IMR-90 (cell line): ENCODE measurements at regions not wholly inside any gene's neighbourhood (a gene's known extent, or its start where the extent isn't known, plus 50 kb on each side); places are given as distances from the start of the nearest gene placed in this dataset.

Experiments
- CEBPB ChIP-seq: IDR thresholded peaks from 2 replicates; pipeline ENCODE4 v1.6.1; 2012; ENCODE audit warnings: low read depth, low read length, improper control_type of control experiment
- CHD1 ChIP-seq: IDR thresholded peaks from 2 replicates; pipeline ENCODE4 v1.6.1; 2012; ENCODE audit warnings: low read depth, low read length, improper control_type of control experiment
- CTCF ChIP-seq: conservative IDR thresholded peaks from 2 replicates; pipeline ENCODE4 v1.5.1; 2012; ENCODE audit warnings: mild to moderate bottlenecking, low read depth, low read length, improper control_type of control experiment
- NFE2L2 ChIP-seq: fragments of 150-350 bp; IDR thresholded peaks from 2 replicates; pipeline ENCODE4 v1.6.1; 2016; ENCODE audit warnings: low read depth, mild to moderate bottlenecking, low read length
- POLR2A ChIP-seq: IDR thresholded peaks from 2 replicates; pipeline ENCODE4 v1.6.1; 2012; ENCODE audit warnings: mild to moderate bottlenecking, low read depth, low read length
- RAD21 ChIP-seq: IDR thresholded peaks from 2 replicates; pipeline ENCODE4 v1.6.1; 2012; ENCODE audit warnings: low read length, improper control_type of control experiment
- RCOR1 ChIP-seq: IDR thresholded peaks from 2 replicates; pipeline ENCODE4 v1.6.1; 2012; ENCODE audit warnings: mild to moderate bottlenecking, low read length, improper control_type of control experiment; ENCODE audit not compliant: insufficient replicate concordance
- RFX5 ChIP-seq: IDR thresholded peaks from 2 replicates; pipeline ENCODE4 v1.8.0; 2012; ENCODE audit warnings: low read depth, mild to moderate bottlenecking, low read length, moderate library complexity
- SMC3 ChIP-seq: fragments of 150-350 bp; IDR thresholded peaks from 2 replicates; pipeline ENCODE4 v1.6.1; 2016; ENCODE audit warnings: low read depth, mild to moderate bottlenecking, antibody characterized with exemption, low read length, moderate library complexity
- TF ChIP-seq, protein P1 (sequence below): fragments of 150-350 bp; IDR thresholded peaks from 2 replicates; pipeline ENCODE4 v1.6.1; 2017; ENCODE audit warnings: mild to moderate bottlenecking, antibody characterized with exemption, low read length, low read depth

- TF ChIP-seq CTCF, result no peak
- TF ChIP-seq RCOR1, result no peak
- TF ChIP-seq POLR2A, result no peak
- TF ChIP-seq RAD21, result no peak
- TF ChIP-seq SMC3, result no peak
- TF ChIP-seq, protein P1, sequence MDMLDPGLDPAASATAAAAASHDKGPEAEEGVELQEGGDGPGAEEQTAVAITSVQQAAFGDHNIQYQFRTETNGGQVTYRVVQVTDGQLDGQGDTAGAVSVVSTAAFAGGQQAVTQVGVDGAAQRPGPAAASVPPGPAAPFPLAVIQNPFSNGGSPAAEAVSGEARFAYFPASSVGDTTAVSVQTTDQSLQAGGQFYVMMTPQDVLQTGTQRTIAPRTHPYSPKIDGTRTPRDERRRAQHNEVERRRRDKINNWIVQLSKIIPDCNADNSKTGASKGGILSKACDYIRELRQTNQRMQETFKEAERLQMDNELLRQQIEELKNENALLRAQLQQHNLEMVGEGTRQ, result peak; percentile 39; the same call in 1 of the 2 replicates
- TF ChIP-seq RFX5, result no peak
- no peak for TF ChIP-seq CHD1
- no peak for TF ChIP-seq NFE2L2
- TF ChIP-seq CEBPB, result peak; percentile 31; the same call in 1 of the 2 replicates
Measured at GRCh38 chr2:67616749-67617148, 219.6 kb downstream of the ETAA1 start.
